HUDEP-2 (cell line): ENCODE measurements at regions not wholly inside any gene's neighbourhood (a gene's known extent, or its start where the extent isn't known, plus 50 kb on each side); places are given as distances from the start of the nearest gene placed in this dataset.
"Not testable (repeated sequence)": the region's sequence is repeated elsewhere in the genome, so short reads cannot be mapped to it uniquely, and the experiment has no call there.

Experiments used
- DNase-seq, 76 experiments: peaks; one replicate each; lab custom pipeline; 2025; ENCODE audit not compliant: unreplicated experiment in 76 of 76; lab: John Stamatoyannopoulos, UW

GRCh38 chr3:66836363-66837152 is 161.5 kb upstream of the KBTBD8 start:
- no peak for DNase-seq

GRCh38 chr3:66838704-66839103 is 159.4 kb upstream of the KBTBD8 start:
- no peak for DNase-seq

- no peak for DNase-seq
These were observed 158.6 kb upstream of the KBTBD8 start for GRCh38 chr3:66839508-66839907.

GRCh38 chr3:66842761-66843464 is 155.2 kb upstream of the KBTBD8 start:
- DNase-seq, result not testable (repeated sequence)

- no peak for DNase-seq
These were observed 146.1 kb upstream of the KBTBD8 start for GRCh38 chr3:66851894-66852613.

- no peak for DNase-seq
These were observed 143.4 kb upstream of the KBTBD8 start for GRCh38 chr3:66854601-66855151.

- no peak for DNase-seq
These were observed 141.6 kb upstream of the KBTBD8 start for GRCh38 chr3:66856533-66856932.

GRCh38 chr3:66858656-66859381 is 139.3 kb upstream of the KBTBD8 start:
- no peak for DNase-seq

GRCh38 chr3:66860771-66861170 is 137.3 kb upstream of the KBTBD8 start:
- DNase-seq, result no peak

- no peak for DNase-seq
These were observed 134.6 kb upstream of the KBTBD8 start for GRCh38 chr3:66863205-66864111.

- DNase-seq, result no peak
These were observed 113.4 kb upstream of the KBTBD8 start for GRCh38 chr3:66884659-66885058.

- DNase-seq, result no peak
These were observed 112.6 kb upstream of the KBTBD8 start for GRCh38 chr3:66885326-66886000.

- no peak for DNase-seq
These were observed 108.2 kb upstream of the KBTBD8 start for GRCh38 chr3:66889750-66890494.

GRCh38 chr3:66898155-66898554 is 100.0 kb upstream of the KBTBD8 start:
- DNase-seq, result no peak

- DNase-seq, result no peak
These were observed 93.8 kb upstream of the KBTBD8 start for GRCh38 chr3:66904336-66904735.

GRCh38 chr3:66904831-66905493 is 93.1 kb upstream of the KBTBD8 start:
- no peak for DNase-seq

GRCh38 chr3:66907136-66907535 is 91.0 kb upstream of the KBTBD8 start:
- DNase-seq, result no peak
